OCI-LY1 (cell line): ENCODE measurements at regions not wholly inside any gene's neighbourhood (a gene's known extent, or its start where the extent isn't known, plus 50 kb on each side); places are given as distances from the start of the nearest gene placed in this dataset.

ENCODE experiments used
- H2AFZ ChIP-seq: fragments of 200-600 bp; sonication (generic), shearing (Covaris generic); 2 replicates; pipeline ENCODE4 v1.6.0; 2014; ENCODE audit warnings: antibody characterized with exemption, mild to moderate bottlenecking, low read length
- H3F3A ChIP-seq: fragments of 200-600 bp; sonication (generic), shearing (Covaris generic); 2 replicates; pipeline ENCODE4 v1.6.0; 2014; ENCODE audit warnings: mild to moderate bottlenecking, antibody characterized with exemption, low read length, moderate library complexity; ENCODE audit not compliant: insufficient read depth
- H3K27ac ChIP-seq: fragments of 200-600 bp; sonication (generic); 2 replicates; pipeline ENCODE4 v1.5.1; 2014; ENCODE audit warnings: low read length, mixed run types, mild to moderate bottlenecking, low read depth; ENCODE audit not compliant: poor library complexity, severe bottlenecking
- H3K27me3 ChIP-seq: fragments of 200-600 bp; sonication (generic); 2 replicates; pipeline ENCODE4 v1.6.0; 2014; ENCODE audit warnings: antibody characterized with exemption, mild to moderate bottlenecking, low read length, moderate library complexity; ENCODE audit not compliant: insufficient read depth
- H3K36me3 ChIP-seq: fragments of 200-600 bp; sonication (generic); 2 replicates; pipeline ENCODE4 v1.6.1; 2014; ENCODE audit warnings: mild to moderate bottlenecking, antibody characterized with exemption, low read length, moderate library complexity, mixed read lengths; ENCODE audit not compliant: insufficient read depth
- H3K4me1 ChIP-seq: fragments of 200-600 bp; sonication (generic); 2 replicates; pipeline ENCODE4 v1.5.1; 2014; ENCODE audit warnings: mild to moderate bottlenecking, low read length, moderate library complexity; ENCODE audit not compliant: insufficient read depth, severe bottlenecking
- H3K4me2 ChIP-seq: fragments of 200-600 bp; sonication (generic), shearing (Covaris generic); 2 replicates; pipeline ENCODE4 v1.6.1; 2014; ENCODE audit warnings: low read length
- H3K4me3 ChIP-seq: fragments of 200-600 bp; sonication (generic); 2 replicates; pipeline ENCODE4 v1.5.1; 2014; ENCODE audit warnings: low read length, low read depth, mild to moderate bottlenecking, mixed read lengths; ENCODE audit not compliant: poor library complexity, severe bottlenecking
- H3K79me2 ChIP-seq: fragments of 200-600 bp; shearing (Covaris generic); 2 replicates; pipeline ENCODE4 v1.6.1; 2016; ENCODE audit warnings: mixed run types, low read length, mixed read lengths; ENCODE audit not compliant: insufficient read depth
- H3K9ac ChIP-seq: fragments of 200-600 bp; sonication (generic), shearing (Covaris generic); 2 replicates; pipeline ENCODE4 v1.6.1; 2014; ENCODE audit warnings: mild to moderate bottlenecking, low read length, mixed read lengths
- H3K9me2 ChIP-seq: fragments of 200-600 bp; sonication (generic), shearing (Covaris generic); 2 replicates; pipeline ENCODE4 v1.6.1; 2014; ENCODE audit warnings: low read depth, mild to moderate bottlenecking, low read length, mixed read lengths
- H3K9me3 ChIP-seq: fragments of 200-600 bp; shearing (Covaris generic); 2 replicates; pipeline ENCODE4 v1.6.1; 2014; ENCODE audit warnings: low read length, mixed read lengths
- H4K20me1 ChIP-seq: fragments of 200-600 bp; sonication (generic), shearing (Covaris generic); 2 replicates; pipeline ENCODE4 v1.6.0; 2016; ENCODE audit warnings: mild to moderate bottlenecking, low read length; ENCODE audit not compliant: insufficient read depth
- EZH2 ChIP-seq: fragments of 200-600 bp; sonication (generic), shearing (Covaris generic); IDR thresholded peaks from 2 replicates; pipeline ENCODE4 v1.8.0; 2017; ENCODE audit warnings: borderline replicate concordance, mixed run types, mild to moderate bottlenecking, antibody characterized with exemption, low read length, moderate library complexity, mixed read lengths
- TF ChIP-seq, protein P1 (sequence below): fragments of 200-600 bp; sonication (generic), shearing (Covaris generic); IDR thresholded peaks from 2 replicates; pipeline ENCODE4 v1.5.1; 2017; ENCODE audit warnings: mild to moderate bottlenecking, antibody characterized with exemption, low read length, moderate library complexity, mixed read lengths

DNA sequence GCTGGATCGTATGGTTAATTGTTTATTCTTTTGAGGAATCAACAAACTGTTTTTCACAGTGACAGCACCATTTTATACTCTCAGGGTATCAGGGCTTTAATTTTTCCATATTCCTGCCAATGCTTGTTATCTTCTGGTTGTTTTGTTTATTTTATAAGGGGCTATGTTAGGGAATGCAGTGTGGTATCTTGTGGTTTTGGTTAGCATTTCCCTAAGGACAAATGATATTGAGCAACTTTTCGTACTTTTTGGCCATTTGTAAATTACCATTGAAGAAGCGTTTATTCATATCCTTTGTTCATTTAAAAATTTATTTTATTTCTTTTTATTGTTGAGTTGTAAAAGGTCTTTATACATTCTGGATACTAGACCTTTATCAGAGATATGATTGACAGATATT is 322.0 kb upstream of the SALL1 start:
- no peaks in the 10 kb centered on the region for H3K36me3 ChIP-seq
- H3K9me3 ChIP-seq: no peaks in the 10 kb centered on the region
- no peak overlapping the region for H3K4me2 ChIP-seq
- H4K20me1 ChIP-seq: no peaks in the 10 kb centered on the region
- no peaks in the 10 kb centered on the region for H3K79me2 ChIP-seq
- no peak for TF ChIP-seq EZH2
- TF ChIP-seq, protein P1, sequence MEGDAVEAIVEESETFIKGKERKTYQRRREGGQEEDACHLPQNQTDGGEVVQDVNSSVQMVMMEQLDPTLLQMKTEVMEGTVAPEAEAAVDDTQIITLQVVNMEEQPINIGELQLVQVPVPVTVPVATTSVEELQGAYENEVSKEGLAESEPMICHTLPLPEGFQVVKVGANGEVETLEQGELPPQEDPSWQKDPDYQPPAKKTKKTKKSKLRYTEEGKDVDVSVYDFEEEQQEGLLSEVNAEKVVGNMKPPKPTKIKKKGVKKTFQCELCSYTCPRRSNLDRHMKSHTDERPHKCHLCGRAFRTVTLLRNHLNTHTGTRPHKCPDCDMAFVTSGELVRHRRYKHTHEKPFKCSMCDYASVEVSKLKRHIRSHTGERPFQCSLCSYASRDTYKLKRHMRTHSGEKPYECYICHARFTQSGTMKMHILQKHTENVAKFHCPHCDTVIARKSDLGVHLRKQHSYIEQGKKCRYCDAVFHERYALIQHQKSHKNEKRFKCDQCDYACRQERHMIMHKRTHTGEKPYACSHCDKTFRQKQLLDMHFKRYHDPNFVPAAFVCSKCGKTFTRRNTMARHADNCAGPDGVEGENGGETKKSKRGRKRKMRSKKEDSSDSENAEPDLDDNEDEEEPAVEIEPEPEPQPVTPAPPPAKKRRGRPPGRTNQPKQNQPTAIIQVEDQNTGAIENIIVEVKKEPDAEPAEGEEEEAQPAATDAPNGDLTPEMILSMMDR: no peak
- no peak overlapping the region for H3K4me3 ChIP-seq
- no peaks in the 10 kb centered on the region for H3F3A ChIP-seq
- no peak overlapping the region for H2AFZ ChIP-seq
- no peaks in the 10 kb centered on the region for H3K4me1 ChIP-seq
- no peak overlapping the region for H3K9ac ChIP-seq
- H3K9me2 ChIP-seq: no peaks in the 10 kb centered on the region
- H3K27me3 ChIP-seq: no peaks in the 10 kb centered on the region
- no peak overlapping the region for H3K27ac ChIP-seq

DNA sequence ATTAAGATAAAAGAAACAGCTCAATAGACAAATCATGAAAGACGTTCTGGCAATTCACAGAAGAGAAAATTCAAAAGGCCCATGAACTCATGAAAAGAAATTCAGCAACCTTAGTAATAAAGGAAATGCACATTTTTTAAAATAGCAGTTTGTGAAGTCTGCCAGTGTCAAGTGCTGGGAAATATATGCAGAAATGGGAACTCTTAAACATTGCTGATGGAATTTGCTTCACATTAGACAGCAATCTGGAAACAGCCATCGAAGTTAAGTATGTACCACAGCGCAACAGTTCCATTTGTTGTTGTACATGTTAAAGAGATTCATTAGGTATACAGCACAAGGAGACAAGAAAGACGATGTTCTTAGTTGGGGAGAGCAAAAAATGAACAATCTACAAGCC is 319.4 kb upstream of the SALL1 start:
- H3K27me3 ChIP-seq: no peaks in the 10 kb centered on the region
- no peaks in the 10 kb centered on the region for H4K20me1 ChIP-seq
- H3K36me3 ChIP-seq: no peaks in the 10 kb centered on the region
- no peak overlapping the region for H3K4me2 ChIP-seq
- no peak overlapping the region for H3K27ac ChIP-seq
- TF ChIP-seq EZH2: no peak
- TF ChIP-seq, protein P1: no peak
- H3K79me2 ChIP-seq: no peaks in the 10 kb centered on the region
- H3K9me3 ChIP-seq: no peaks in the 10 kb centered on the region
- no peak overlapping the region for H2AFZ ChIP-seq
- H3K9me2 ChIP-seq: no peaks in the 10 kb centered on the region
- no peak overlapping the region for H3K9ac ChIP-seq
- no peak overlapping the region for H3K4me3 ChIP-seq
- no peaks in the 10 kb centered on the region for H3K4me1 ChIP-seq
- H3F3A ChIP-seq: no peaks in the 10 kb centered on the region

DNA sequence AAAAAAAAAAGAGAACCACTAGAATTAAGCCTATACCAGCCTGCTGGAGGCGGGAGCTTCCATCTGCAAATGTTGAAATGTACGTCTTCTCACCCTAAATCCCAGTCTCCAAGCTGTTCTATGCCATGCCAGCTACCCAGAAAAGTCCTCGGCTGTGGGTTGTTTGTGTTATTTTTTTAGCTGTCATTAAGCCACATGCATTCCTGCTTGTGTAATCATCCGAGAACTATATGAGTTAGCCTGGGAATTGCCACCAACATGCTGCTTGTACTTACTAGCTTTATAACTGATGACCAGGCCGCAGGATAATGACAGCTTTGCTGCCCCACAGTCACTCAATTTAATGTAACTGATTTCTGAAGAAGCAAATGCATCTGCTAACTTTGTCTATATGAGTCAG is 313.9 kb upstream of the SALL1 start:
- no peak overlapping the region for H3K9ac ChIP-seq
- no peak overlapping the region for H2AFZ ChIP-seq
- no peaks in the 10 kb centered on the region for H3F3A ChIP-seq
- no peaks in the 10 kb centered on the region for H3K36me3 ChIP-seq
- no peaks in the 10 kb centered on the region for H3K4me1 ChIP-seq
- no peaks in the 10 kb centered on the region for H3K27me3 ChIP-seq
- no peak overlapping the region for H3K4me2 ChIP-seq
- H3K27ac ChIP-seq: no peak overlapping the region
- H3K4me3 ChIP-seq: no peak overlapping the region
- H3K9me2 ChIP-seq: no peaks in the 10 kb centered on the region
- H3K79me2 ChIP-seq: no peaks in the 10 kb centered on the region
- TF ChIP-seq EZH2: no peak
- TF ChIP-seq, protein P1: no peak
- H4K20me1 ChIP-seq: no peaks in the 10 kb centered on the region
- H3K9me3 ChIP-seq: no peaks in the 10 kb centered on the region
